ENCODE measurements at regions not wholly inside any gene's neighbourhood (a gene's known extent, or its start where the extent isn't known, plus 50 kb on each side); places are given as distances from the start of the nearest gene placed in this dataset.

DNA sequence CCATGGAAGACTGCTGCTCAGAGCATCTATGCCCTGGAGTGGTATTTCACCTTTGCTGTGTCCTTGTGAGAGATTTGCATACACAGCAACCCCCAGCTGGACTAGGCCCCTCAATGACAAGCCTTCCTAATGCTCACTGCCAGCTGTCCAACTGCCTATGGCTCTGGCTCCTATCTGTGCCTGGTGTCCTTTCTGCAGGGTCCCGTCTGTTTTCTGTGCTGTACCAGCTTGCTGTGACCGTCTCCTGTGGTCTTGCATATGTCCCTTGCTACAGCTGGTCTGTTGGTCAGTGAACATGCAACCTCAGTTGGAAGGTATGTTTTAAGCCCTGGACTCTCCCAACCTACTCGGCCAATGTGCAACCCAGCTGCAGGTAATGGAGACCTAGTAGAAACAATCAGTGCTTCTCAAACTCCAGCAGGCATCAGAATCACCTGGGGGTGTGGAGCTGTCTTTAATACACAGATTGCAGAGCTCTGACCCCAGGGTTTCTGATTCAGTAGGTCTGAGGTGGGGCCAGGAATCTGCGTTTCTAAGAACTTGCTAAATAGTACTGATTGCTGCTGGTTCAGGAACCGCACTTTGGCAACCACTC is 306.4 kb upstream of the ZNF32 start:
- Histone ChIP-seq H3K9me3 (replicated peaks; ENCODE audit: insufficient read depth, low read length) (no peaks in the 10 kb centered on the region), H3K9me2 (replicated peaks; ENCODE audit: insufficient read depth, low read length) (no peaks in the 10 kb centered on the region), H3K4me3 (ENCODE audit: low read length) (no peak overlapping the region), H3K36me3 (replicated peaks; ENCODE audit: insufficient read depth, low read length) (no peaks in the 10 kb centered on the region), H3K27me3 (replicated peaks; ENCODE audit: insufficient read depth, low read length) (no peaks in the 10 kb centered on the region), H3K4me1 (ENCODE audit: low read length) (no peaks in the 10 kb centered on the region), H3K27ac (ENCODE audit: low read length) (no peak overlapping the region), H3K79me2 (ENCODE audit: low read length) (no peaks in the 10 kb centered on the region), H3K9ac (ENCODE audit: low read length) (no peak overlapping the region), H3K4me2 (ENCODE audit: low read depth, low read length) (no peak overlapping the region), H4K20me1 (ENCODE audit: insufficient read depth, low read length) (no peaks in the 10 kb centered on the region), H2AFZ (ENCODE audit: low read length) (no peak overlapping the region), H3F3A (ENCODE audit: insufficient read depth, low read length) (no peaks in the 10 kb centered on the region)
- DNase-seq = no peak
- TF ChIP-seq EZH2phosphoT487 (IDR thresholded peaks at IDR 0.05; ENCODE audit: low read length) (no peak), EZH2 (optimal IDR thresholded peaks at IDR 0.05; ENCODE audit: low read depth, low read length) (no peak)
- TF ChIP-seq, protein P1, sequence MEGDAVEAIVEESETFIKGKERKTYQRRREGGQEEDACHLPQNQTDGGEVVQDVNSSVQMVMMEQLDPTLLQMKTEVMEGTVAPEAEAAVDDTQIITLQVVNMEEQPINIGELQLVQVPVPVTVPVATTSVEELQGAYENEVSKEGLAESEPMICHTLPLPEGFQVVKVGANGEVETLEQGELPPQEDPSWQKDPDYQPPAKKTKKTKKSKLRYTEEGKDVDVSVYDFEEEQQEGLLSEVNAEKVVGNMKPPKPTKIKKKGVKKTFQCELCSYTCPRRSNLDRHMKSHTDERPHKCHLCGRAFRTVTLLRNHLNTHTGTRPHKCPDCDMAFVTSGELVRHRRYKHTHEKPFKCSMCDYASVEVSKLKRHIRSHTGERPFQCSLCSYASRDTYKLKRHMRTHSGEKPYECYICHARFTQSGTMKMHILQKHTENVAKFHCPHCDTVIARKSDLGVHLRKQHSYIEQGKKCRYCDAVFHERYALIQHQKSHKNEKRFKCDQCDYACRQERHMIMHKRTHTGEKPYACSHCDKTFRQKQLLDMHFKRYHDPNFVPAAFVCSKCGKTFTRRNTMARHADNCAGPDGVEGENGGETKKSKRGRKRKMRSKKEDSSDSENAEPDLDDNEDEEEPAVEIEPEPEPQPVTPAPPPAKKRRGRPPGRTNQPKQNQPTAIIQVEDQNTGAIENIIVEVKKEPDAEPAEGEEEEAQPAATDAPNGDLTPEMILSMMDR (IDR thresholded peaks at IDR 0.05; ENCODE audit: low read length) = no peak

DNA sequence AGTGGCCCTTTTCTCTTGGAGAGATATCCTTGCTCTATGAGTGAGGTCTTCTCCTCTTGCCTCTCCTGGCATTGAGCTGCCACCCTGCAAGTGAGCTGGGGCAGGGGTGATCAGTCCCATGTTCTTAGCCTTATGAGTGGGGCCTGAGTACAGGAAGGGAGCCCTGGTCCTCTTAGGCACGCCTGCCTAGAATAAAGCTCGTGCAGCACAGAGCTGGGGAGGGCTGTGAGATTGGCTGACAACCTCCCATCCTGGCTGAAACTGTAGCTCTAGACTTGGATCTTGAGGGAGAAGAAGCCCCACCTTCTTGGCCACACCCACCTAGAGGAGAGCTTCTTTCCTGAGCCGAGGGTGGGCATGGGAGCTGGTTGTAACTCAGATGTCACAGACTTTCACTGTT is 305.0 kb upstream of the ZNF32 start:
- no peaks in the 10 kb centered on the region for H3F3A ChIP-seq (ENCODE audit: insufficient read depth, low read length)
- H3K9me2 ChIP-seq (replicated peaks; ENCODE audit: insufficient read depth, low read length) = no peaks in the 10 kb centered on the region
- no peak overlapping the region for H3K4me3 ChIP-seq (ENCODE audit: low read length)
- H3K4me1 ChIP-seq (ENCODE audit: low read length) = no peaks in the 10 kb centered on the region
- no peaks in the 10 kb centered on the region for H3K36me3 ChIP-seq (replicated peaks; ENCODE audit: insufficient read depth, low read length)
- TF ChIP-seq, protein P1 (IDR thresholded peaks at IDR 0.05; ENCODE audit: low read length) = no peak
- TF ChIP-seq EZH2 (optimal IDR thresholded peaks at IDR 0.05; ENCODE audit: low read depth, low read length) = no peak
- TF ChIP-seq EZH2phosphoT487 (IDR thresholded peaks at IDR 0.05; ENCODE audit: low read length) = no peak
- no peaks in the 10 kb centered on the region for H3K79me2 ChIP-seq (ENCODE audit: low read length)
- no peaks in the 10 kb centered on the region for H3K27me3 ChIP-seq (replicated peaks; ENCODE audit: insufficient read depth, low read length)
- H3K4me2 ChIP-seq (ENCODE audit: low read depth, low read length) = no peak overlapping the region
- H4K20me1 ChIP-seq (ENCODE audit: insufficient read depth, low read length) = no peaks in the 10 kb centered on the region
- no peak overlapping the region for H2AFZ ChIP-seq (ENCODE audit: low read length)
- DNase-seq = no peak
- H3K9ac ChIP-seq (ENCODE audit: low read length) = no peak overlapping the region
- no peaks in the 10 kb centered on the region for H3K9me3 ChIP-seq (replicated peaks; ENCODE audit: insufficient read depth, low read length)
- H3K27ac ChIP-seq (ENCODE audit: low read length) = no peak overlapping the region

DNA sequence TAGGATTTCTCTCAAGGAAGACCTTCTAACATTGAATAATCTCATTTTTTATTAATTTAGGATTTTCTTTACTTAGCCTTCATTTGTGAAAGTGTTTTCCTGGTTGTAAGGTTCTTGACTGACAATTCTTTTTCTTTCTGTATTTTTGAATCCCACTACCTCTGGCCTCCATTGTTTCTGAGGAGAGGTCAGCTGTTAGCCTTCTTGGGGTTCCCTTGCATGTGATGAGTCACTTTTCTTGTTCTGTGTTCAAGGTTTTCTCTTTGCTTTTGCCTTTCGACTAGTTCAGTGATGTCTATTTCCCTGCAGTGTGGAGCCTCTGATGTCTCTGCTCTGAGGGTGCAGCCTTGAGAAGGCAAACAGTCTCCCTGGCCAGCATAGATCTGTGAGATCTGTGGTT is 304.1 kb upstream of the ZNF32 start:
- no peak for DNase-seq
- Histone ChIP-seq H3K27me3 (replicated peaks; ENCODE audit: insufficient read depth, low read length) (no peaks in the 10 kb centered on the region), H3K27ac (ENCODE audit: low read length) (no peak overlapping the region), H3K79me2 (ENCODE audit: low read length) (no peaks in the 10 kb centered on the region), H3K9me2 (replicated peaks; ENCODE audit: insufficient read depth, low read length) (no peaks in the 10 kb centered on the region), H3F3A (ENCODE audit: insufficient read depth, low read length) (no peaks in the 10 kb centered on the region), H2AFZ (ENCODE audit: low read length) (no peak overlapping the region), H3K4me3 (ENCODE audit: low read length) (no peak overlapping the region), H4K20me1 (ENCODE audit: insufficient read depth, low read length) (no peaks in the 10 kb centered on the region), H3K4me1 (ENCODE audit: low read length) (no peaks in the 10 kb centered on the region), H3K9me3 (replicated peaks; ENCODE audit: insufficient read depth, low read length) (no peaks in the 10 kb centered on the region), H3K36me3 (replicated peaks; ENCODE audit: insufficient read depth, low read length) (no peaks in the 10 kb centered on the region), H3K4me2 (ENCODE audit: low read depth, low read length) (no peak overlapping the region), H3K9ac (ENCODE audit: low read length) (no peak overlapping the region)
- TF ChIP-seq EZH2 (optimal IDR thresholded peaks at IDR 0.05; ENCODE audit: low read depth, low read length) = no peak
- TF ChIP-seq, protein P1 (IDR thresholded peaks at IDR 0.05; ENCODE audit: low read length) = no peak
- no peak for TF ChIP-seq EZH2phosphoT487 (IDR thresholded peaks at IDR 0.05; ENCODE audit: low read length)
